ENCODE measurements at regions not wholly inside any gene's neighbourhood (a gene's known extent, or its start where the extent isn't known, plus 50 kb on each side); places are given as distances from the start of the nearest gene placed in this dataset.

- TF ChIP-seq POLR2A (IDR thresholded peaks at IDR 0.05; ENCODE audit: extremely low read depth, insufficient read length) (no peak), CTCF (IDR thresholded peaks at IDR 0.05; ENCODE audit: low read depth, low read length) (no peak), MAX (IDR thresholded peaks at IDR 0.05; ENCODE audit: low read depth, low read length) (no peak)
Observed at GRCh38 chr13:34028496-34029442, 210.8 kb downstream of the RFC3 start.
